Mucosa of gallbladder (tissue), 1 donor: ENCODE measurements at regions not wholly inside any gene's neighbourhood (a gene's known extent, or its start where the extent isn't known, plus 50 kb on each side); places are given as distances from the start of the nearest gene placed in this dataset.
"Not testable (repeated sequence)": the region's sequence is repeated elsewhere in the genome, so short reads cannot be mapped to it uniquely, and the experiment has no call there.

Experiments used
- DNase-seq: peaks from one replicate; pipeline ENCODE4 v3.0.0-alpha.2; 2020; ENCODE audit warnings: low spot score
- donor health status: DM: no; HTN: no; CAD: no.

GRCh38 chr6:74889635-74890034 lies 316.2 kb downstream of the COL12A1 start:
- no peak for DNase-seq

GRCh38 chr6:74888741-74889140 lies 317.1 kb downstream of the COL12A1 start:
- not testable (repeated sequence) for DNase-seq

- DNase-seq = no peak
Observed at GRCh38 chr6:74879976-74880375, 325.9 kb downstream of the COL12A1 start.

GRCh38 chr6:74879234-74879633 lies 326.6 kb downstream of the COL12A1 start:
- no peak for DNase-seq

- DNase-seq = no peak
Observed at GRCh38 chr6:74875193-74875592, 330.7 kb downstream of the COL12A1 start.

- no peak for DNase-seq
Observed at GRCh38 chr6:74872754-74873476, 332.9 kb downstream of the COL12A1 start.

GRCh38 chr6:74871757-74872156 lies 334.1 kb downstream of the COL12A1 start:
- DNase-seq = no peak

GRCh38 chr6:74870403-74870802 lies 335.4 kb downstream of the COL12A1 start:
- no peak for DNase-seq

- no peak for DNase-seq
Observed at GRCh38 chr6:74867291-74867690, 338.6 kb downstream of the COL12A1 start.

GRCh38 chr6:74863968-74864367 lies 341.9 kb downstream of the COL12A1 start:
- no peak for DNase-seq

GRCh38 chr6:74860456-74860855 lies 345.4 kb downstream of the COL12A1 start:
- no peak for DNase-seq

- no peak for DNase-seq
Observed at GRCh38 chr6:74857157-74857556, 348.7 kb downstream of the COL12A1 start.

GRCh38 chr6:74853991-74854390 lies 351.9 kb downstream of the COL12A1 start:
- no peak for DNase-seq

GRCh38 chr6:74851596-74851995 lies 354.3 kb downstream of the COL12A1 start:
- no peak for DNase-seq

GRCh38 chr6:74840953-74841352 lies 364.9 kb downstream of the COL12A1 start:
- no peak for DNase-seq

GRCh38 chr6:74834967-74835366 lies 370.9 kb downstream of the COL12A1 start:
- no peak for DNase-seq

- no peak for DNase-seq
Observed at GRCh38 chr6:74826263-74826662, 379.6 kb downstream of the COL12A1 start.

- no peak for DNase-seq
Observed at GRCh38 chr6:74814440-74814839, 391.4 kb downstream of the COL12A1 start.

GRCh38 chr6:74807674-74808073 lies 398.2 kb downstream of the COL12A1 start:
- DNase-seq = no peak

GRCh38 chr6:74805916-74806696 lies 399.7 kb downstream of the COL12A1 start:
- DNase-seq = no peak

GRCh38 chr6:74798302-74798701 lies 407.6 kb downstream of the COL12A1 start:
- DNase-seq = no peak

- DNase-seq = no peak
Observed at GRCh38 chr6:74785236-74785635, 420.6 kb downstream of the COL12A1 start.

GRCh38 chr6:74782346-74782745 lies 423.5 kb downstream of the COL12A1 start:
- DNase-seq = no peak
